RKO (cell line): ENCODE measurements at regions not wholly inside any gene's neighbourhood (a gene's known extent, or its start where the extent isn't known, plus 50 kb on each side); places are given as distances from the start of the nearest gene placed in this dataset.

Source experiments
- DNase-seq: peaks from one replicate; pipeline ENCODE4 v3.0.0-alpha.2; 2016; ENCODE audit warnings: low spot score

DNA sequence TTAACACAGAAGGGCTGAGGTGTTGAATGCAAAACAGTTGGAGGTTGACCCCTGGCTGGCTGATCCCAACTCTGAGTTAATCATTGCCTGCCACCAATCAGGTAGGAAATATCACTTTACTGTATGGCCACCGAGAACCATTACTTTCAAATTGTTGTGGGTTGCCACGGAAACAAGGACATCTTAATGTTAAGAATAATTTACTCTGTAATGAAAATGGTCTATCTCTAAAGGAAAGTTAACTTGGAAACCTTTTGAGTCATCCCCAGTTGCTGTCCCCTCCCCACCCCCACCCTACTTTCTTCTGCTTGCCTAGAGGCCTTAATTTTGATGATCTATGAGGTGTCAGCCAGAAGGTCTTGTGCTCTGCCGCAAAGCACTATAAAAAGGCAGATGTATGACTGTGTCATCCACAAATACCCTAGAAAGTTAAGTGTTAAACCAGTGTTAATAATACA lies 78.7 kb upstream of the SNRK start:
- DNase-seq: no peak

DNA sequence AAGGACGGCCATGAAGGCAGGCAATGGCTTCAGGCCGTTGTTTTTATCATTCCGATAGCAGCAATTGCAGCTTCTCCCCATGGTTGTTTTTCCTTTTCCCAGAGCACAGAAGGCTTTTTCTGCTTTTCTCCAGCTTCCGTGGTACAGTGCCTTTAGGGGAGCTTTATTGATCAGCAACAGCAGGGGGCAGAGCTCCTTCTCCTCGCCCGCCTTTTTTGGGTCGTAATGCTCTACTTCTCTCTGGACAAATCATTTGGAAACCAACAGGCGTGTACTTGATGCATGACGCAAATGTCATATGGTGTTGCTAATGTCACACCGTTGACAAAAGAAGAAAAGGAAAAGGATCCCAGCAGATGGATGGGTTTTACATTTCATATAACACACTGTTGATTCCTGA lies 79.7 kb upstream of the SNRK start:
- no peak for DNase-seq

GRCh38 chr3:43206105-43206504 lies 80.2 kb upstream of the SNRK start:
- no peak for DNase-seq

DNA sequence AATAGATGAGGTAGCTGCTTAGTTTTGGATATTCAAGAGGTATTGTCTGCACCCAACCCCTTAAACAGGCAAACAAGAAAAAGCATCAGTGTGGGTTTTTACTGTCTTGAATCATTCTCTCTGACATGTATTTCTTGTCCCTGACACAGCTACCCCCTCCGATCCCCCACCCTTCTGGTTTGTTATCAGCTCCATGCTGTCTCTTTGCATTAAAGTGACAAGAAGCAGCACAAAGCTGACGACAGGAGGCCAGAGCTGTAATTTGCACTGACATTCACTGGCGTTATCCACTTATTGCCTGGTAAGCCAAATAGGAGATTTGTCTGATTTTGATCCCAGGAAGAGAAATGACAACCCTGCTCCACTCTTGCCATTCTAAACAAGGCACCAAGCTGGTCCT lies 83.3 kb upstream of the SNRK start:
- no peak for DNase-seq

- no peak for DNase-seq
Measured at GRCh38 chr3:43201581-43201980, 84.8 kb upstream of the SNRK start.

- DNase-seq: no peak
Measured at GRCh38 chr3:43199645-43200306, 86.6 kb upstream of the SNRK start.

- no peak for DNase-seq
Measured at GRCh38 chr3:43198791-43199644, 87.3 kb upstream of the SNRK start.

- DNase-seq: no peak
Measured at GRCh38 chr3:43198301-43198700, 88.0 kb upstream of the SNRK start.

GRCh38 chr3:43197181-43197580 lies 89.2 kb upstream of the SNRK start:
- no peak for DNase-seq

- no peak for DNase-seq
Measured at GRCh38 chr3:43196721-43197120, 89.6 kb upstream of the SNRK start.

GRCh38 chr3:43195115-43195498 lies 89.2 kb upstream of the POMGNT2 start:
- no peak for DNase-seq

DNA sequence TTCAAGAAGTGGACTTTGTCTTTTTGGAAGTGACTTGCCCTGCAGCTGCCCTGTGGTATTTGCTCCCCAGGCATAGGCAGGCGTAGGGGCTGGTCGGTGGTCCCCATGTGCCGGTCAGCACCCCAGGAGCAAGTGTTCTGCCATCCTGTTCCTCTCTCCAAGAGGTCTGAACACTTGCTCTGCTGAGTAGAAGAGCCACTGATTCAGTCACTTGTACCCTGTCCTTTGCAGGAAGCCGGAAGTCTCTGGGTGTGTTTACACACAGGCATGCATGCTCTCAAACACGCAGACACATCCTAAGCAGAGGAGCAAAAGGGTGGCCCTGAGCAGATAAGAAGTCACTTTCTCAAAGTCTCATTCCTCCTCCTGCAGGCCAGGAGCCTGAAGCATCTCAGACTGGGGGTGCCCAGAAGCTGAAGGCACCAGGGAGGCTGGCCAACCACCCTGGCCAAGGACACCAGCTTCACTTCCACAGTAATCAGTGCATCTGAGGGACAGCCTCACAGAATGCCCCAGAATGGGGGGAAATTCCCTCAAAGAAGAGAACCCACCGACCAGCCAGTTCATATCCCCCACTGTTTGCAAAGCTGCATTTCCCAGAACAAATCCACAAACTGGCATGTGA lies 88.7 kb upstream of the POMGNT2 start:
- DNase-seq: no peak

GRCh38 chr3:43194069-43194468 lies 88.2 kb upstream of the POMGNT2 start:
- no peak for DNase-seq

GRCh38 chr3:43192028-43192427 lies 86.1 kb upstream of the POMGNT2 start:
- DNase-seq: no peak

DNA sequence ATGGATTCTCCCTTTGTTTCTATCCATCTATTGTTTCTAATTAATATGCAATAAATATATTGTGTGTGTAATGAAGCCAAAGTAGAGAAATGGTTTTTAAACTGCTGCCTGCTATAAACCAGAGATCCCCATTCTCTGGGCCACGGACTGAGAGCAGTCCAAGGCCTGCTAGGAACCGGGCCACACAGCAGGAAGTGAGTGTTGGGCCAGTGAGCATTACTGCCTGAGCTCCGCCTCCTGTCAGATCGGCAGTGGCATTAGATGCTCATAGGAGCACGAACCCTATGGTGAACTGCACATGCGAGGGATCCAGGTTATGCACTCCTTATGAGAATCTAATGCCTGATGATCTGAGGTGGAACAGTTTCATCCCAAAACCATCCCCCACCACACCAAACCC lies 85.2 kb upstream of the POMGNT2 start:
- DNase-seq: no peak

DNA sequence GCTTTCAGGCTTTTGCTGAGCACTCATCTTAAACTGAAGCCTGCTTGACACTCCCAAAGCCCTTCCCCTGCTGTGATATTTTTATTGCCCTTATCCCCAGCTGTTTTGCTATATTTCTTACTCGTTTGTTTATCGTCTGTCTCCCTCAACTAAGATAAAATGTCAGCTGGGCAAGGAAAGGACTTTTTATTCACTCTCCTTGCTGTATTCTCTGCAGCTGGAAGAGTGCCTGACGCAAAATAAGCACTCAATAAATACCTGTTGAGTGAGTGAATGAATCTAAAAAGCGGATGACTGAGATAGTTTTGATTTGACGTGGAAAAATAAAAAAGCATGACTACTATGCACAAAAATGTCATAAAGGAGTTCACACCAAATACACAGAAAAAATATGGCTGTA lies 84.8 kb upstream of the POMGNT2 start:
- peak; percentile 22 for DNase-seq

GRCh38 chr3:43187836-43188479 lies 82.1 kb upstream of the POMGNT2 start:
- DNase-seq: no peak

- no peak for DNase-seq
Measured at GRCh38 chr3:43185983-43186314, 80.1 kb upstream of the POMGNT2 start.

DNA sequence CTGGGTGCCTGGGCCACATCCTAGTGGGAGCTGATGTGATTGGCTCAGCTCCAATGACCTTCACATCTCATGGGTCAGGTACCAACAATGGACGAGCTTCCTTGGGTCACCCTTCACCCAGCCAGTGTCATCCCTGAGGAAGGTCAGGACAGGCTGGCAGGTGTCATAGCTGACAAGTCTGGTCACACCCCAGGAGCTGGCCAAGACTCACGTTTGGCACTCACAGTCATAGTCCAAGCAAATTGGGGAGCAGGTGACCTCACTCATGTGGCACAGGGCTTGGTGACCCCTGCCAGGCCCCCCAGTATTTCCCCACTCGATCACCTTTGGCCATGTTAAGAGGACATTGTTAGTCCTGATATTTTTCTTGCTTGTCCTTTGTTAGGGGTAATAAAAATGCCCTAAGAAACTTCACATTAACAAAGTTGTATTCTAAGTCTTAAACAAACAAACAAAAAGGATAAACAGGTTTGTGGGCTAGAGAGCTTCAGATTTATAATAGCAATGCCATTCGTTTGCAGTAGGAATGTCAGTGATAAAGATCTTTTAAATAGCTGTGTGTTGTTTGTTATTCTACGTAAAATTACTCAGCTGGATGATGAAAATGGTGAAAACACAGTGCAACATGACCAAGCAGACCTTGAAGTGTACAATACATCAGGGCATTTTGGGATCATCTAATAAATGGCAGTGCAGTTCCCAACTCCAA lies 79.5 kb upstream of the POMGNT2 start:
- DNase-seq: no peak

DNA sequence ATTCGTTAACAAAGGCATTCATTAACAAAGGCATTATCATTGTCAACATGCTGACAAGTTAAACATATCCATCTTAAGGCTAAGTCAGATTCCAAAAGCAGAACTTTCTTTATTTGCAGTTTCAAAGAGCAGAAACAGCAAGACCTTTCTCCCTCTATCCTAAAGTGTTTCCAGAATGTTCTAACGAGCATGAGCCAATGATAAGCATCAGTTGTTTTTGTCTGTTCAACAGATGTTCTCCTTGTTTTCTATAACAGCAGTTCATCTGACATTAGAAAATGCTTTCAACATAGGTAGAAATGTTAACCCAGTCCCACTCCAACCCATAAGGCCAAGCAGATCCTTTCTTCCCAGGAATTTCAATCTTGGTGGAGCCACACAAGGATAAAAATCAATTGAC lies 77.6 kb upstream of the POMGNT2 start:
- no peak for DNase-seq

GRCh38 chr3:43181202-43181821 lies 75.4 kb upstream of the POMGNT2 start:
- no peak for DNase-seq

- DNase-seq: no peak
Measured at GRCh38 chr3:43180694-43181093, 74.8 kb upstream of the POMGNT2 start.
